ENCODE measurements at regions not wholly inside any gene's neighbourhood (a gene's known extent, or its start where the extent isn't known, plus 50 kb on each side); places are given as distances from the start of the nearest gene placed in this dataset.

DNA sequence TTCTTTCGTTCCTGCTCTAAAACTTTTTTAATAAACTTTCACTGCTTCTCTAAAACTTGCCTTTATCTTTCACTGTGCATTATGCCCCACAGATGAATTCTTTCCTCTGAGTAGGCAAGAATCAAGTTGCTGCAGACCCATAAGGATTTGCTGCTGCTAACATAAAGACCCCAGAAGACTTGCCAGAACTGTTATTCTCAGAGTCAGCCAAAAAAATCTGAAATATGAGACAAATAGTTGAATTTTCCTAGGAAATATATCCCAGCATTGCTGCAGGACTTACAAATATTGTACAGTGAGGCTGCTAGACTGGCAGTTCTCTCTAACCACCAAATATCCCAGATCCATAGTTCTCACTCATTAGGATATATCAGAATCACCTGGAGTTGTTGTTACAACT, 349.1 kb upstream of the FLRT2 start:
- no peak for TF ChIP-seq CTCF (IDR thresholded peaks at IDR 0.05)
- TF ChIP-seq EP300 (IDR thresholded peaks at IDR 0.05): no peak
- no peak for TF ChIP-seq POLR2A (IDR thresholded peaks at IDR 0.05)

Measured in sigmoid colon (tissue), 4 donors.